Stomach (tissue), 8 donors: ENCODE measurements at regions not wholly inside any gene's neighbourhood (a gene's known extent, or its start where the extent isn't known, plus 50 kb on each side); places are given as distances from the start of the nearest gene placed in this dataset.

Experiments used
- DNase-seq, 2 donors: peaks; one replicate each; pipeline versions ENCODE4 v3.0.0 to v3.0.0-alpha.2; 2013 to 2019
- H3K27ac ChIP-seq, 5 donors: fragments of 200-600 bp in 4 of 5; sonication (generic) in 4 of 5; one replicate each; pipeline ENCODE4 v1.5.1; 2013 to 2019; ENCODE audit warnings: mild to moderate bottlenecking in 1 of 5, moderate library complexity in 1 of 5
- H3K27me3 ChIP-seq, 3 donors: fragments of 200-600 bp; sonication (generic); one replicate each; pipeline ENCODE4 v1.5.1; 2017 to 2019; ENCODE audit warnings: mixed run types in 1 of 3
- H3K36me3 ChIP-seq, 4 donors: fragments of 200-600 bp; sonication (generic); 1 replicate in 3 of 4; 2 replicates in 1 of 4; pipeline ENCODE4 v1.5.1; 2016 to 2019
- H3K4me1 ChIP-seq, 4 donors: fragments of 200-600 bp; sonication (generic); one replicate each; pipeline ENCODE4 v1.5.1; 2016 to 2019
- H3K4me3 ChIP-seq, 4 donors: fragments of 200-600 bp; sonication (generic) in 3 of 4; one replicate each; pipeline ENCODE4 v1.5.1; 2016 to 2019; ENCODE audit warnings: mild to moderate bottlenecking in 1 of 4
- H3K9me3 ChIP-seq, 4 donors: fragments of 200-600 bp; sonication (generic); one replicate each; pipeline ENCODE4 v1.5.1; 2016 to 2019
- EP300 ChIP-seq: sonication (generic); formaldehyde crosslinking; IDR thresholded peaks from one replicate; pipeline ENCODE4 v1.6.1; 2017; ENCODE audit warnings: antibody characterized with exemption
- POLR2A ChIP-seq, 4 donors: fragments of 450-650 bp; IDR thresholded peaks; one replicate each; pipeline ENCODE4 v1.6.1; 2016; ENCODE audit warnings: antibody characterized with exemption in 4 of 4, control low read depth in 2 of 4, mild to moderate bottlenecking in 1 of 4, moderate library complexity in 1 of 4
- POLR2AphosphoS5 ChIP-seq, 3 donors: sonication (generic); formaldehyde crosslinking; IDR thresholded peaks; one replicate each; pipeline ENCODE4 v1.6.1; 2016; ENCODE audit warnings: antibody characterized with exemption in 3 of 3
- WGBS, 5 donors: extraction: QIAGEN DNeasy Blood & Tissue Kit in 3 of 5; methylation state at CpG; one replicate each; pipeline versions ENCODE4 v1.1.5 to v1.1.7; 2013 to 2018; 5-methylcytosine and 5-hydroxymethylcytosine counted together
- intact Hi-C: fragments of 100-400 bp; cut with DNase I; formaldehyde crosslinking; loops from one replicate; pipeline ENCODE4 v1.15.1; 2023; ENCODE audit warnings: low total_unique reads
- TF ChIP-seq, protein P1 (sequence below), 7 experiments: fragments of 450-650 bp in 4 of 7; fragments of 200-600 bp in 3 of 7; sonication (generic) in 3 of 7; IDR thresholded peaks; one replicate each; pipeline ENCODE4 v1.5.1; 2016 to 2019; ENCODE audit warnings: antibody characterized with exemption in 7 of 7, control low read depth in 2 of 7, mild to moderate bottlenecking in 1 of 7
- donor health status: healthy with polysubstance abuse.
- donor health status: Bipolar disorder and iron deficiency.
- donor health status: healthy.

DNA sequence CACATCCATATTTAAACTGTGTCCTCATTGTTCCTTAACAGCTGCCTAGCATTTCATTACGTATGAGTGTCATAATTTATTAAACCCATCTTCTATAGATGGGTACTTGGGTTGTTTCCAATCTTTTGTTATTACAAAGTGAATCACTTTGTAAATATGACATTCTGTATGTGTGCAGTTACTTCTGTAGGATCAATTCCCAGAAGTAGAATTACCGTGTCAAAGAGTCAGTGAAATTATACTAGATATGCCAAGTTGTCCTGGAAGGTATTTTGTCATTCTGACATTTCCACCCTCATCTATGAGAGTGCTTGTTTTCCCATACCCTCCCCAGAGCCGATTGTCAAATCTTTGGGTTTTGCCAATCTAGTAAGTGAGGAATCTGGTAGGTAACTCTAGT is 194.5 kb upstream of the APCDD1 start:
- Histone ChIP-seq H3K27me3 (no peaks in the 10 kb centered on the region), H3K27ac (no peak overlapping the region), H3K36me3 (no peaks in the 10 kb centered on the region), H3K9me3 (no peaks in the 10 kb centered on the region), H3K4me1 (no peaks in the 10 kb centered on the region), H3K4me3 (no peak overlapping the region)
- intact Hi-C loops = no loop called here
- DNase-seq = no peak
- TF ChIP-seq, protein P1, sequence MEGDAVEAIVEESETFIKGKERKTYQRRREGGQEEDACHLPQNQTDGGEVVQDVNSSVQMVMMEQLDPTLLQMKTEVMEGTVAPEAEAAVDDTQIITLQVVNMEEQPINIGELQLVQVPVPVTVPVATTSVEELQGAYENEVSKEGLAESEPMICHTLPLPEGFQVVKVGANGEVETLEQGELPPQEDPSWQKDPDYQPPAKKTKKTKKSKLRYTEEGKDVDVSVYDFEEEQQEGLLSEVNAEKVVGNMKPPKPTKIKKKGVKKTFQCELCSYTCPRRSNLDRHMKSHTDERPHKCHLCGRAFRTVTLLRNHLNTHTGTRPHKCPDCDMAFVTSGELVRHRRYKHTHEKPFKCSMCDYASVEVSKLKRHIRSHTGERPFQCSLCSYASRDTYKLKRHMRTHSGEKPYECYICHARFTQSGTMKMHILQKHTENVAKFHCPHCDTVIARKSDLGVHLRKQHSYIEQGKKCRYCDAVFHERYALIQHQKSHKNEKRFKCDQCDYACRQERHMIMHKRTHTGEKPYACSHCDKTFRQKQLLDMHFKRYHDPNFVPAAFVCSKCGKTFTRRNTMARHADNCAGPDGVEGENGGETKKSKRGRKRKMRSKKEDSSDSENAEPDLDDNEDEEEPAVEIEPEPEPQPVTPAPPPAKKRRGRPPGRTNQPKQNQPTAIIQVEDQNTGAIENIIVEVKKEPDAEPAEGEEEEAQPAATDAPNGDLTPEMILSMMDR (IDR thresholded peaks at IDR 0.05) = no peak
- TF ChIP-seq POLR2A (IDR thresholded peaks at IDR 0.05) (no peak), EP300 (no peak), POLR2AphosphoS5 (IDR thresholded peaks at IDR 0.05) (no peak)
- WGBS, 5 donors = 66 to 83% (median 75%) methylated on average over 3 of the region's 3 CpGs

DNA sequence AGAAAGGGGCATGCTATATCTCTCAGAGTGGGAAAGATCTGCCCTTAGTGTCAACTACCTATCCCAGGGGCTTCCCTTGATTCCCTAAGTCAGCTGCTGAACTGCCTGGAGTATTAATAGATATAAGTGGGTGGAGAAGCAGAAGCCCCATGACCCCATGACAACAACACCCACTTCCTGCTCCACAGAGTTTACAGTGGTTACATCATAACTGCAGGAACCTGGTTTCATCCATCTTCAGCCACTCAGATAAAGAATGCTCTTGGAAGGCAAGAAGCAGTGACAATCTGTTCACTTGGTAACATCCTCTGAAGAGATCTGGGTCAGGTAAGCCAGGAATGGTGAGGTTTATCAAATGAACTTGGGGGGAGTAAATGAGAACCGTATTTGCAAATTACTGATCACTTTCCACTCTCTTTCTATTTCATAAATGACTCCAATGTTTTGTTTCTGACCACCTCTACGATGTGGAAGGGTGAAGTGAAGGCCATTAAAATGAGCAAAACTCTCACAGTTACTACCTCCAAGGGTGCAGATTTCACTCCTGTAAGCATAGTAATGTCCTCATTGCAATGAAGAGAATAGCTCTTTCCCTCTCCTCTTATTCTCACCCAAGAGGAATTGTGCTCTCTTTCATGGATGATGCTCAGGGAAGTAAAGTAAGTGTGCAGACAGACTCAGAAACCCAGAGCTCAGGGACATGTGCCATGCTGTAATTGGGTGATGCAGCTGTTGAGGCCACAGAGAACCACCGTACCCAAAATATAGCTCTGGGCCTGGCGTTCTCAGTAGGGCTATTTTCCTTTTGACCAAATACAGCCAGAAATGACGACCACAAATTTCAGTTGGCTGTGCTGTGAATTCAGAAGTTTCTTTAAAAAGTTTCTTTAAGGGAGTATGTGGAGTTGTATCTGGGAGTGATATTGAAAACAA is 192.8 kb upstream of the APCDD1 start:
- no peaks in the 10 kb centered on the region for H3K27me3 ChIP-seq
- no peaks in the 10 kb centered on the region for H3K9me3 ChIP-seq
- no peak overlapping the region for H3K4me3 ChIP-seq
- intact Hi-C loops = no loop called here
- 88 to 95% (median 94%) methylated on average over 5 of the region's 5 CpGs for WGBS, 5 donors
- no peak overlapping the region for H3K27ac ChIP-seq
- no peaks in the 10 kb centered on the region for H3K4me1 ChIP-seq
- no peaks in the 10 kb centered on the region for H3K36me3 ChIP-seq
- DNase-seq = no peak
- no peak for TF ChIP-seq POLR2A (IDR thresholded peaks at IDR 0.05)
- TF ChIP-seq POLR2AphosphoS5 (IDR thresholded peaks at IDR 0.05) = no peak
- TF ChIP-seq EP300 = no peak
- TF ChIP-seq, protein P1 (IDR thresholded peaks at IDR 0.05) = no peak

DNA sequence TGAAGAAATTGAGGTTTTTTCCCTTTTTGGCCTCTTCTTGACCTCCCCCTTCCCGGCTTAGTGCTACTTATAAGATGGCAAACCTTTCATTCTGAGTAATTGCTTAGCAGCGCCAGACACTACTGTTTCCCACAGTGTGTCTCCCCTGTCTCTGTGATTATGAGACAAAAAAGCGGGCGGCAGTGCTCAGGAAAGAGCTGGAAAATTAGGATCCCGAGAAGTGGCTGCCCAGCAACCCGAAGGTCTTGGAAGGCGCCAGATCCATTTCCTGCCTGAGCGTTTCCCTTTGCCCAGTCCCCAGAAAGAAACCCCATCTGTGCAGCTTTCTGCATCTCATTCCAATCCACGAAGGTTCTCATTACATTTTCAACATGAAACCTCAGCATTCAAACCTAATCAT is 191.9 kb upstream of the APCDD1 start:
- no peak for DNase-seq
- H3K4me3 ChIP-seq = no peak overlapping the region
- H3K27me3 ChIP-seq = no peaks in the 10 kb centered on the region
- intact Hi-C loops = no loop called here
- no peak for TF ChIP-seq POLR2A (IDR thresholded peaks at IDR 0.05)
- TF ChIP-seq, protein P1 (IDR thresholded peaks at IDR 0.05) = no peak
- no peak for TF ChIP-seq POLR2AphosphoS5 (IDR thresholded peaks at IDR 0.05)
- no peak for TF ChIP-seq EP300
- WGBS, 5 donors = 84 to 93% (median 91%) methylated on average over 9 of the region's 9 CpGs
- H3K9me3 ChIP-seq = no peaks in the 10 kb centered on the region
- H3K27ac ChIP-seq = no peak overlapping the region
- H3K4me1 ChIP-seq = no peaks in the 10 kb centered on the region
- no peaks in the 10 kb centered on the region for H3K36me3 ChIP-seq

DNA sequence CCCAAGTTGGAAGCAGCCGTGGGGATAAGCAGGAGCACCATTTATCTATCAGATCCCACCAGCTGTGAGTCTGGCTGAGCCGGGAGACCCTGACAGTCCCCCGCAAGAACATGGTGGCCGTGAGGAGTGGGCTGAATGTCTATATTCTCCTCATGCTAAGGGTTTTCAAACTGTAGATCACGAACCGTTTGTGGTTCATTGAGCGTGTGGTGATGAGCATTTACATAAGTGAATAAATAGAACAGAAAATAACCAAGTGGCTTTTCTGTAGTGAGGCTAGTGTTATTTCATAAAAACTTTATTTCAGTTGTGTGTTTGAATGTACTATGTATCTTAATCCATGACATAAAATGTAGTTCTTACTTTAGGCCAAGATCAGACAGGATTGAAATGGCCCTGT is 190.2 kb upstream of the APCDD1 start:
- Histone ChIP-seq H3K27ac (no peak overlapping the region), H3K9me3 (no peaks in the 10 kb centered on the region), H3K4me1 (peaks cover 0 to 9% (median 8%) of the 10 kb centered on the region in 4 donors), H3K4me3 (no peak overlapping the region), H3K36me3 (no peaks in the 10 kb centered on the region), H3K27me3 (no peaks in the 10 kb centered on the region)
- 93 to 98% (median 94%) methylated on average over 7 of the region's 7 CpGs for WGBS, 5 donors
- TF ChIP-seq, protein P1 (IDR thresholded peaks at IDR 0.05) = no peak
- TF ChIP-seq POLR2AphosphoS5 (IDR thresholded peaks at IDR 0.05) = no peak
- no peak for TF ChIP-seq EP300
- no peak for TF ChIP-seq POLR2A (IDR thresholded peaks at IDR 0.05)
- intact Hi-C loops = no loop called here
- DNase-seq = no peak
